Endothelial cell of umbilical vein (primary cell): ENCODE measurements at regions not wholly inside any gene's neighbourhood (a gene's known extent, or its start where the extent isn't known, plus 50 kb on each side); places are given as distances from the start of the nearest gene placed in this dataset.

Experiments
- BruUV-seq: library from RNA; stranded (reverse); fragments of 400-500 nt; replicated peaks from 2 replicates; lab custom pipeline; 2021; lab: Mats Ljungman, UMichigan
- CTCF ChIA-PET: fragments of 300-600, 350-600 bp; sonication (Branson Sonifier 250); formaldehyde crosslinking; loops from one replicate; lab custom pipeline; 2021; ENCODE audit warnings: antibody characterized with exemption, inconsistent platforms; lab: Charles Lee
- POLR2A ChIA-PET: fragments of 300-600, 350-600 bp; sonication (Branson Sonifier 250); formaldehyde crosslinking; loops from one replicate; lab custom pipeline; 2021; ENCODE audit warnings: antibody characterized with exemption, inconsistent platforms; lab: Charles Lee
- DNase-seq: peaks from one replicate; pipeline ENCODE4 v3.0.0-alpha.2; 2011; ENCODE audit warnings: low read depth, low spot score
- FAIRE-seq: peaks from 2 replicates; lab custom pipeline; 2011; peaks lifted over from hg19 to GRCh38; lab: Jason Lieb, UNC
- H2AFZ ChIP-seq: 2 replicates; pipeline ENCODE4 v1.6.0; 2012; ENCODE audit warnings: low read depth, low read length, control low read depth, inconsistent platforms
- H3K27ac ChIP-seq: 2 replicates; pipeline ENCODE4 v1.5.1; 2011; ENCODE audit warnings: low read depth, mild to moderate bottlenecking, control low read depth, low read length, moderate library complexity; ENCODE audit not compliant: insufficient read depth
- H3K27me3 ChIP-seq, 2 experiments: 2 replicates each; pipeline versions ENCODE4 v1.6.0 to v1.6.1; 2011; ENCODE audit warnings: low read length in 2 of 2, mixed read lengths in 1 of 2; ENCODE audit not compliant: control insufficient read depth in 2 of 2, insufficient read depth in 2 of 2
- H3K36me3 ChIP-seq, 2 experiments: 2 replicates in 1 of 2; 3 replicates in 1 of 2; pipeline ENCODE4 v1.5.1; 2011; ENCODE audit warnings: low read length in 2 of 2, mild to moderate bottlenecking in 1 of 2, moderate library complexity in 1 of 2; ENCODE audit not compliant: control insufficient read depth in 2 of 2, insufficient read depth in 2 of 2; ENCODE audit errors: extremely low read depth in 1 of 2
- H3K4me1 ChIP-seq: 3 replicates; pipeline ENCODE4 v1.5.1; 2011; ENCODE audit warnings: mild to moderate bottlenecking, low read length; ENCODE audit not compliant: control insufficient read depth, insufficient read depth; ENCODE audit errors: extremely low read depth
- H3K4me2 ChIP-seq: 2 replicates; pipeline ENCODE4 v1.6.1; 2011; ENCODE audit warnings: low read length, control low read depth, mixed read lengths; ENCODE audit not compliant: insufficient read depth
- H3K4me3 ChIP-seq, 3 experiments: fragments of 200-600 bp in 1 of 3; sonication (generic), shearing (Covaris generic) in 1 of 3; replicated peaks in 1 of 3; 2 replicates each; pipeline ENCODE4 v1.5.1; 2011 to 2016; ENCODE audit warnings: control low read depth in 3 of 3, low read length in 3 of 3, mild to moderate bottlenecking in 2 of 3, inconsistent platforms in 1 of 3, low read depth in 1 of 3, moderate library complexity in 1 of 3; ENCODE audit not compliant: insufficient read depth in 1 of 3
- H3K79me2 ChIP-seq: 2 replicates; pipeline ENCODE4 v1.6.0; 2012; ENCODE audit warnings: low read length, inconsistent platforms; ENCODE audit not compliant: control insufficient read depth, insufficient read depth
- H3K9ac ChIP-seq: replicated peaks from 2 replicates; pipeline ENCODE3; 2011; ENCODE audit warnings: low read length, control low read depth; ENCODE audit not compliant: insufficient read depth; ENCODE audit errors: extremely low read depth
- H3K9me1 ChIP-seq: replicated peaks from 3 replicates; pipeline ENCODE4 v1.6.0; 2011; ENCODE audit warnings: mild to moderate bottlenecking, low read length; ENCODE audit not compliant: control insufficient read depth, insufficient read depth; ENCODE audit errors: extremely low read depth
- H3K9me3 ChIP-seq: replicated peaks from 2 replicates; pipeline ENCODE4 v1.5.1; 2012; ENCODE audit warnings: low read length, inconsistent platforms; ENCODE audit not compliant: control insufficient read depth, insufficient read depth
- H4K20me1 ChIP-seq: replicated peaks from 2 replicates; pipeline ENCODE3; 2011; ENCODE audit warnings: mild to moderate bottlenecking, low read length; ENCODE audit not compliant: control insufficient read depth, insufficient read depth; ENCODE audit errors: extremely low read depth
- GATA2 ChIP-seq: IDR thresholded peaks from 2 replicates; pipeline ENCODE4 v1.7.0; 2011; ENCODE audit warnings: low read depth, mild to moderate bottlenecking, moderate library complexity, mixed read lengths, low read length; ENCODE audit not compliant: insufficient read length, insufficient read depth
- MYC ChIP-seq: IDR thresholded peaks from one replicate; pipeline ENCODE4 v1.6.1; 2011; ENCODE audit warnings: mild to moderate bottlenecking, low read depth, low read length
- POLR2A ChIP-seq: IDR thresholded peaks from 2 replicates; pipeline ENCODE4 v1.6.1; 2012; ENCODE audit warnings: low read depth, mild to moderate bottlenecking, control low read depth, low read length
- POLR2AphosphoS5 ChIP-seq: IDR thresholded peaks from 2 replicates; pipeline ENCODE4 v1.6.1; 2012; ENCODE audit warnings: low read depth, mild to moderate bottlenecking, control low read depth, low read length, moderate library complexity; ENCODE audit not compliant: insufficient read depth
- dilution Hi-C: fragments of 300-500 bp; cut with MboI; formaldehyde crosslinking; loops from one replicate; pipeline ENCODE4 v1.15.0; 2019; ENCODE audit warnings: low sequenced_read_pairs; ENCODE audit not compliant: extremely low pct_ligation_motif_present
- intact Hi-C: fragments of 100-400 bp; cut with micrococcal nuclease; formaldehyde crosslinking; loops from one replicate; pipeline ENCODE4 v1.10.0; 2022
- TF ChIP-seq, protein P1 (sequence below): IDR thresholded peaks from 2 replicates; pipeline ENCODE4 v1.6.1; 2011; ENCODE audit not compliant: insufficient read depth, insufficient read length

DNA sequence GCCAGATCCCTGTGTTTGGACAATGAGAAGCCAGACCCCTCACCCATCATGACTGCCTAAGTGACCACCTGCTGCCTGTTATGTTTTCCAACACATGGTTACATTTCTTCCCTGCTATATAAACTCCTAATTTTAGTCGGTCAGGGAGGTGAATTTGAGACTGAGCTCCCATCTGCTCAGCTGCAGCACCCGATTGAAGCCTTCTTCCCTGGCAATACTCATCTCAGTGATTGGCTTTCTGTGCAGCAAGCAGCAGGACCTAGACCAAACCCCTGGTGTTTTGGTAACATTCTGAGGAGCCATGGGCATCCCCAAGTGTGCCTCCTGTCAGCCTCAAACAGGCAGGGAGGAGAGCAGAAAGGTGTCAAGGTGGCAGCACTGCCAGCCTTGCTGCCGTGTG lies 141.2 kb downstream of the CD8B2 start:
- H2AFZ ChIP-seq, result no peak overlapping the region
- H3K9me1 ChIP-seq, result no peaks in the 10 kb centered on the region
- H4K20me1 ChIP-seq, result no peaks in the 10 kb centered on the region
- TF ChIP-seq MYC, result no peak
- no peak for TF ChIP-seq POLR2A
- TF ChIP-seq, protein P1, sequence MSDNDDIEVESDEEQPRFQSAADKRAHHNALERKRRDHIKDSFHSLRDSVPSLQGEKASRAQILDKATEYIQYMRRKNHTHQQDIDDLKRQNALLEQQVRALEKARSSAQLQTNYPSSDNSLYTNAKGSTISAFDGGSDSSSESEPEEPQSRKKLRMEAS, result no peak
- H3K79me2 ChIP-seq, result no peaks in the 10 kb centered on the region
- dilution Hi-C loops, result no loop called here
- FAIRE-seq (no peak), DNase-seq (no peak)
- intact Hi-C loops, result no loop called here
- no TSS peak for BruUV-seq
- no peak overlapping the region for H3K9ac ChIP-seq
- H3K9me3 ChIP-seq, result peaks cover 11% of the 10 kb centered on the region
- H3K4me1 ChIP-seq, result no peaks in the 10 kb centered on the region
- ChIA-PET POLR2A (no interaction called here), CTCF (no interaction called here)
- no peak overlapping the region for H3K4me3 ChIP-seq
- H3K36me3 ChIP-seq, result no peaks in the 10 kb centered on the region
- no peak overlapping the region for H3K27ac ChIP-seq
- H3K4me2 ChIP-seq, result no peak overlapping the region
- H3K27me3 ChIP-seq, result no peaks in the 10 kb centered on the region

GRCh38 chr2:106629981-106630380 lies 142.8 kb downstream of the CD8B2 start:
- H3K4me1 ChIP-seq, result no peaks in the 10 kb centered on the region
- H3K4me2 ChIP-seq, result no peak overlapping the region
- TF ChIP-seq POLR2A (no peak), POLR2AphosphoS5 (no peak), MYC (no peak), GATA2 (no peak)
- TF ChIP-seq, protein P1, result no peak
- POLR2A ChIA-PET, result no interaction called here
- dilution Hi-C loops (no loop called here), intact Hi-C loops (no loop called here)
- no peak for FAIRE-seq
- H3K27me3 ChIP-seq, result no peaks in the 10 kb centered on the region
- H3K36me3 ChIP-seq, result no peaks in the 10 kb centered on the region
- no peaks in the 10 kb centered on the region for H4K20me1 ChIP-seq
- H3K9me3 ChIP-seq, result peaks cover 10% of the 10 kb centered on the region
- CTCF ChIA-PET, result no interaction called here
- no peak overlapping the region for H2AFZ ChIP-seq
- H3K9me1 ChIP-seq, result no peaks in the 10 kb centered on the region
- DNase-seq, result no peak
- no peaks in the 10 kb centered on the region for H3K79me2 ChIP-seq
- no TSS peak for BruUV-seq
- no peak overlapping the region for H3K4me3 ChIP-seq
- H3K9ac ChIP-seq, result no peak overlapping the region
- no peak overlapping the region for H3K27ac ChIP-seq
